HG02840 (cell line): ENCODE measurements at regions not wholly inside any gene's neighbourhood (a gene's known extent, or its start where the extent isn't known, plus 50 kb on each side); places are given as distances from the start of the nearest gene placed in this dataset.

Experiments
- ATAC-seq: cut with Tn5 transposase; IDR thresholded peaks from one replicate; pipeline ENCODE4 v1.9.1; 2021; ENCODE audit warnings: mild to moderate bottlenecking, moderate library complexity, moderate number of reproducible peaks; ENCODE audit not compliant: unreplicated experiment, low FRiP score

- no peak for ATAC-seq
Observed at GRCh38 chr20:11249683-11250082, 575.9 kb upstream of the JAG1 start.

- no peak for ATAC-seq
Observed at GRCh38 chr20:11252447-11252846, 578.6 kb upstream of the JAG1 start.

- ATAC-seq: no peak
Observed at GRCh38 chr20:11255455-11255854, 581.7 kb upstream of the JAG1 start.

GRCh38 chr20:11255860-11256259 is 582.1 kb upstream of the JAG1 start:
- no peak for ATAC-seq

GRCh38 chr20:11260611-11261010 is 586.8 kb upstream of the JAG1 start:
- ATAC-seq: no peak

- ATAC-seq: no peak
Observed at GRCh38 chr20:11261533-11262000, 587.8 kb upstream of the JAG1 start.

GRCh38 chr20:11266571-11266970 is 592.8 kb upstream of the JAG1 start:
- ATAC-seq: no peak

- ATAC-seq: no peak
Observed at GRCh38 chr20:11267131-11267761, 593.4 kb upstream of the JAG1 start.

GRCh38 chr20:11267762-11268335 is 594.0 kb upstream of the JAG1 start:
- ATAC-seq: no peak

- no peak for ATAC-seq
Observed at GRCh38 chr20:11270566-11270965, 596.8 kb upstream of the JAG1 start.

- ATAC-seq: no peak
Observed at GRCh38 chr20:11271319-11271718, 597.5 kb upstream of the JAG1 start.

GRCh38 chr20:11271920-11272594 is 598.3 kb upstream of the JAG1 start:
- ATAC-seq: no peak

GRCh38 chr20:11274141-11274594 is 600.4 kb upstream of the JAG1 start:
- no peak for ATAC-seq

- no peak for ATAC-seq
Observed at GRCh38 chr20:11275740-11276139, 601.9 kb upstream of the JAG1 start.

GRCh38 chr20:11277170-11277569 is 603.4 kb upstream of the JAG1 start:
- no peak for ATAC-seq

GRCh38 chr20:11277858-11278257 is 604.1 kb upstream of the JAG1 start:
- ATAC-seq: no peak

GRCh38 chr20:11278461-11278860 is 604.7 kb upstream of the JAG1 start:
- ATAC-seq: no peak

- ATAC-seq: no peak
Observed at GRCh38 chr20:11281240-11281639, 607.4 kb upstream of the JAG1 start.

- ATAC-seq: no peak
Observed at GRCh38 chr20:11281768-11282167, 608.0 kb upstream of the JAG1 start.

GRCh38 chr20:11287126-11287525 is 613.3 kb upstream of the JAG1 start:
- no peak for ATAC-seq

GRCh38 chr20:11296221-11296620 is 621.5 kb upstream of the BTBD3 start:
- ATAC-seq: no peak

GRCh38 chr20:11296951-11297350 is 620.7 kb upstream of the BTBD3 start:
- ATAC-seq: no peak
